T-helper 1 cell treated with Interleukin-12 subunit alpha and Interleukin-12 subunit beta and Interleukin-4 antibody, amounts not matched to agents 30 μg/mL and 1 μg/mL, for 36 hours (primary cell): ENCODE measurements at regions not wholly inside any gene's neighbourhood (a gene's known extent, or its start where the extent isn't known, plus 50 kb on each side); places are given as distances from the start of the nearest gene placed in this dataset.

ENCODE experiments used
- H3K27ac Mint-ChIP-seq: one replicate; pipeline ENCODE4 v1.8.0; 2021; ENCODE audit warnings: mild to moderate bottlenecking, mixed read lengths
- H3K27me3 Mint-ChIP-seq: one replicate; pipeline ENCODE4 v1.8.0; 2021; ENCODE audit warnings: low read depth, mixed read lengths
- H3K36me3 Mint-ChIP-seq: one replicate; pipeline ENCODE4 v1.8.0; 2021; ENCODE audit warnings: low read depth, mixed read lengths
- H3K4me1 Mint-ChIP-seq: one replicate; pipeline ENCODE4 v1.8.0; 2021; ENCODE audit warnings: low read depth, mixed read lengths
- H3K4me3 Mint-ChIP-seq: one replicate; pipeline ENCODE4 v1.8.0; 2021; ENCODE audit warnings: mild to moderate bottlenecking, moderate library complexity, mixed read lengths
- H3K9me3 Mint-ChIP-seq: one replicate; pipeline ENCODE4 v1.8.0; 2021; ENCODE audit warnings: mixed read lengths

- H3K27ac Mint-ChIP-seq = no peak overlapping the region
- H3K36me3 Mint-ChIP-seq = no peaks in the 10 kb centered on the region
- H3K4me3 Mint-ChIP-seq = no peak overlapping the region
- H3K4me1 Mint-ChIP-seq = no peaks in the 10 kb centered on the region
- no peaks in the 10 kb centered on the region for H3K27me3 Mint-ChIP-seq
- peaks cover 4% of the 10 kb centered on the region for H3K9me3 Mint-ChIP-seq
Observed at GRCh38 chr1:222275729-222276465, 272.0 kb downstream of the HHIPL2 start.

DNA sequence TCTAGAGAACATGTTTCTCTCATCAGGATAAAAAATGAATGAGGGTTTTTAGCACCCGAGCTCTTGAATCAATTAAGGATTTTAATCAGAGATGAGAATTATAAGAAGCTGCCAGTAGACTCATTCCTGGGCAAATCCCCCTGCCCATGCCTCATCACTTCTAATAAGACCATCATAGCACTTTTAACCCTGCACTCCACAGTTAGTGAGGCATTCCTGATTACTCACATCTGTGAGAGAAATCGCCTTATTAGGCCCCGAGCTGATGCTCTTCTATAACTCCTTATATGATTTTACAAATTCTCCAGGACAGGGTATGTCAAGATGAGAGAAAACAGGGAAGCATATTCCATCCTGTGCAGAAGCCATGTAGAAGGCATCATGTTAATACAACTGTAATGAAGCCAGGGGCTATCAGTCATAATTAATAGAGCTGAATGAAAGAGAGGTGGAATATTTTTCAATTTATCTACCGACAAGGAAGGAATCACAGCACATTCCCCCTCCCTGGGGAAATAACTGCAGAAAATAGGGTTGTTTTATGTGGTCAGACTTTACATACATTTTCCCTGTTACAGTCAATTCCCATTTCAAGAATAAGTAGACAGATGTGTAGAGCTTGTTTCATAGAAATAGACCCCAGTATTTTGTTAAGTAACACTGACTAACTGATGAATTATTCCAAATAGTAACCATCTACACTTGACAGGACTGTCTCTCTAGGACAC, 272.7 kb downstream of the HHIPL2 start:
- Mint-ChIP-seq H3K36me3 (no peaks in the 10 kb centered on the region), H3K27ac (no peak overlapping the region), H3K4me3 (no peak overlapping the region), H3K27me3 (no peaks in the 10 kb centered on the region), H3K9me3 (peaks cover 4% of the 10 kb centered on the region), H3K4me1 (no peaks in the 10 kb centered on the region)

- Mint-ChIP-seq H3K36me3 (no peaks in the 10 kb centered on the region), H3K9me3 (no peaks in the 10 kb centered on the region), H3K4me1 (no peaks in the 10 kb centered on the region), H3K27ac (no peak overlapping the region), H3K27me3 (no peaks in the 10 kb centered on the region), H3K4me3 (no peak overlapping the region)
Observed at GRCh38 chr1:222266223-222267196, 281.4 kb downstream of the HHIPL2 start.

- Mint-ChIP-seq H3K4me1 (no peaks in the 10 kb centered on the region), H3K27ac (no peak overlapping the region), H3K36me3 (no peaks in the 10 kb centered on the region), H3K27me3 (no peaks in the 10 kb centered on the region), H3K9me3 (no peaks in the 10 kb centered on the region), H3K4me3 (no peak overlapping the region)
Observed at GRCh38 chr1:222263791-222264190, 284.1 kb downstream of the HHIPL2 start.

GRCh38 chr1:222257027-222257426, 290.9 kb downstream of the HHIPL2 start:
- no peaks in the 10 kb centered on the region for H3K27me3 Mint-ChIP-seq
- no peak overlapping the region for H3K4me3 Mint-ChIP-seq
- H3K36me3 Mint-ChIP-seq = no peaks in the 10 kb centered on the region
- H3K27ac Mint-ChIP-seq = no peak overlapping the region
- no peaks in the 10 kb centered on the region for H3K4me1 Mint-ChIP-seq
- no peaks in the 10 kb centered on the region for H3K9me3 Mint-ChIP-seq

GRCh38 chr1:222256058-222256457, 291.8 kb downstream of the HHIPL2 start:
- Mint-ChIP-seq H3K27ac (no peak overlapping the region), H3K9me3 (no peaks in the 10 kb centered on the region), H3K27me3 (no peaks in the 10 kb centered on the region), H3K36me3 (no peaks in the 10 kb centered on the region), H3K4me3 (no peak overlapping the region), H3K4me1 (no peaks in the 10 kb centered on the region)

- Mint-ChIP-seq H3K27me3 (no peaks in the 10 kb centered on the region), H3K9me3 (no peaks in the 10 kb centered on the region), H3K27ac (no peak overlapping the region), H3K4me3 (no peak overlapping the region), H3K36me3 (no peaks in the 10 kb centered on the region), H3K4me1 (no peaks in the 10 kb centered on the region)
Observed at GRCh38 chr1:222252788-222253187, 295.1 kb downstream of the HHIPL2 start.

- Mint-ChIP-seq H3K9me3 (no peaks in the 10 kb centered on the region), H3K36me3 (no peaks in the 10 kb centered on the region), H3K4me3 (no peak overlapping the region), H3K4me1 (no peaks in the 10 kb centered on the region), H3K27me3 (no peaks in the 10 kb centered on the region), H3K27ac (no peak overlapping the region)
Observed at GRCh38 chr1:222251847-222252246, 296.1 kb downstream of the HHIPL2 start.

GRCh38 chr1:222250376-222250775, 297.5 kb downstream of the HHIPL2 start:
- no peaks in the 10 kb centered on the region for H3K4me1 Mint-ChIP-seq

GRCh38 chr1:222247811-222248310, 300.0 kb downstream of the HHIPL2 start:
- no peaks in the 10 kb centered on the region for H3K9me3 Mint-ChIP-seq
- no peak overlapping the region for H3K27ac Mint-ChIP-seq
- no peaks in the 10 kb centered on the region for H3K27me3 Mint-ChIP-seq
- H3K36me3 Mint-ChIP-seq = no peaks in the 10 kb centered on the region
- no peaks in the 10 kb centered on the region for H3K4me1 Mint-ChIP-seq
- H3K4me3 Mint-ChIP-seq = no peak overlapping the region

More at GRCh38 chr1:222250376-222250775, 297.5 kb downstream of the HHIPL2 start:
- Mint-ChIP-seq H3K9me3 (no peaks in the 10 kb centered on the region), H3K4me3 (no peak overlapping the region), H3K36me3 (no peaks in the 10 kb centered on the region), H3K27me3 (no peaks in the 10 kb centered on the region), H3K27ac (no peak overlapping the region)

DNA sequence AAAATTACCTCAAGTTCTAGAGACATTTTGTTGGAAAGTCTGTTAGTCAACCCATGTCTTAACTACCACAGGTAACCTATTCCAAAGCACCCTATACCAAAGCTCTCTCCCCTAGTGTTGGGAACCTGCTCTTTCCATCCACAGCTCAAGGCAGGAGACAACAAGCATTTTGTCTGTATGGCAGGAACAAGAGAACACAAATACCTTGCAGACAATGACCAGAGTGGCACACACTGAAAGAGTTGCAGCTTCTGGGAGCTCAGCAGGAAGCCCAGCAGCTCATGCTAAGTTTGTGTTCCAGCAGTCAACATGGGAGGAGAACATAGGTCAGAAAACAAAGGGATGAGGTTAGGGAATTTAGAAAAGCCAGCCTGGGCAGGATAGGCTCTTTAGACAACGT, 300.8 kb downstream of the HHIPL2 start:
- Mint-ChIP-seq H3K36me3 (no peaks in the 10 kb centered on the region), H3K27ac (no peak overlapping the region), H3K9me3 (no peaks in the 10 kb centered on the region), H3K4me1 (no peaks in the 10 kb centered on the region), H3K4me3 (no peak overlapping the region), H3K27me3 (no peaks in the 10 kb centered on the region)

- H3K27ac Mint-ChIP-seq = no peak overlapping the region
- no peaks in the 10 kb centered on the region for H3K4me1 Mint-ChIP-seq
- no peaks in the 10 kb centered on the region for H3K27me3 Mint-ChIP-seq
- no peak overlapping the region for H3K4me3 Mint-ChIP-seq
- no peaks in the 10 kb centered on the region for H3K9me3 Mint-ChIP-seq
- H3K36me3 Mint-ChIP-seq = no peaks in the 10 kb centered on the region
Observed at GRCh38 chr1:222243902-222244301, 304.0 kb downstream of the HHIPL2 start.

GRCh38 chr1:222242492-222242891, 305.4 kb downstream of the HHIPL2 start:
- Mint-ChIP-seq H3K9me3 (no peaks in the 10 kb centered on the region), H3K27ac (no peak overlapping the region)

GRCh38 chr1:222241410-222241809, 306.5 kb downstream of the HHIPL2 start:
- Mint-ChIP-seq H3K4me1 (no peaks in the 10 kb centered on the region), H3K4me3 (no peak overlapping the region), H3K27me3 (no peaks in the 10 kb centered on the region), H3K27ac (no peak overlapping the region), H3K9me3 (no peaks in the 10 kb centered on the region), H3K36me3 (no peaks in the 10 kb centered on the region)

More at GRCh38 chr1:222242492-222242891, 305.4 kb downstream of the HHIPL2 start:
- Mint-ChIP-seq H3K4me1 (no peaks in the 10 kb centered on the region), H3K36me3 (no peaks in the 10 kb centered on the region), H3K27me3 (no peaks in the 10 kb centered on the region), H3K4me3 (no peak overlapping the region)
